Activated naive CD8-positive, alpha-beta T cell treated with anti-CD3 and anti-CD28 coated beads, Interleukin-2, amount 10 ng/mL, durations not matched to agents 7 days and 5 days (primary cell): ENCODE measurements at regions not wholly inside any gene's neighbourhood (a gene's known extent, or its start where the extent isn't known, plus 50 kb on each side); places are given as distances from the start of the nearest gene placed in this dataset.
"Not testable (repeated sequence)": the region's sequence is repeated elsewhere in the genome, so short reads cannot be mapped to it uniquely, and the experiment has no call there.

Experiments used
- ATAC-seq: fragments of 150-1000 bp; cut with Tn5 transposase; one replicate; pipeline ENCODE4 v1.10.0; 2021; ENCODE audit warnings: low read depth, moderate library complexity
- POLR2A ChIA-PET: fragments of 350-600 bp; sonication (Branson Sonifier 250); formaldehyde crosslinking; loops from one replicate; lab custom pipeline; 2021; ENCODE audit warnings: antibody characterized with exemption; lab: Charles Lee
- DNase-seq: peaks from one replicate; pipeline ENCODE4 v3.0.0; 2021
- H3K27ac Mint-ChIP-seq: one replicate; pipeline ENCODE4 v1.8.0; 2022; ENCODE audit warnings: mild to moderate bottlenecking, mixed read lengths
- H3K27me3 Mint-ChIP-seq: one replicate; pipeline ENCODE4 v1.8.0; 2022; ENCODE audit warnings: mild to moderate bottlenecking, moderate library complexity, mixed read lengths
- H3K36me3 Mint-ChIP-seq: one replicate; pipeline ENCODE4 v1.8.0; 2021; ENCODE audit warnings: mild to moderate bottlenecking, mixed read lengths
- H3K4me1 Mint-ChIP-seq: one replicate; pipeline ENCODE4 v1.8.0; 2021; ENCODE audit warnings: mixed read lengths
- H3K4me3 Mint-ChIP-seq: one replicate; pipeline ENCODE4 v1.8.0; 2022; ENCODE audit warnings: mild to moderate bottlenecking, moderate library complexity, mixed read lengths
- H3K9me3 Mint-ChIP-seq: one replicate; pipeline ENCODE4 v1.8.0; 2021; ENCODE audit warnings: mixed read lengths

GRCh38 chr20:57104113-57104512, 162.3 kb downstream of the BMP7 start:
- Mint-ChIP-seq H3K36me3 (no peaks in the 10 kb centered on the region), H3K4me3 (no peak overlapping the region), H3K9me3 (no peaks in the 10 kb centered on the region), H3K27me3 (peaks cover 4% of the 10 kb centered on the region), H3K4me1 (no peaks in the 10 kb centered on the region), H3K27ac (no peak overlapping the region)
- DNase-seq = no peak
- POLR2A ChIA-PET = no interaction called here
- no peak for ATAC-seq

DNA sequence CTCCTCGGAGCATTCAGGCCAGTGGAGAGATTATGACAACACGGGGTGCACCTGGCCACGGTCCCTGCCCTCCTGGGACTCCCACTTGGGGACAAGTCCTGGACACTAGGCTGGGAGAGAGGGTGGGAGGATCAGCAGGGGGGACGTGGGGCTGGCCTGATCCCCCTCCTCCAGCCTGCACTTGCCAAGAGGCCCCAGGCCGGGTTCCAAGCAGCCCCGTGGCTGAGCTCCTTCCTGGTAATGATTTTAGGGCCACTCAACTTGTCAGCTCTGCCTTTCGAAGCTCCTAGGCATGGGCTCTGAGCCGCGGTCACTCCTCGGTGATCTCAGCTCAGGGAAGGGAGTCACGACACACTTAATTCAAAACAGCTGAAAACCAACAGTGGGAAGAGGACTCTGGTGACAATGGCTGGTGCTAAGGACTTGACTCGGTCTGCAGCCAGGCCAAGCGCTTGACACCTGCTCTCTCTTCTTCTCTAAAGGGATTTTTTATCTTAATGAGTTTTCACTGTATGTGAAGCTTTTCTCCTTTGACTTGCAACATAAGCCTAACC, 161.7 kb downstream of the BMP7 start:
- no peaks in the 10 kb centered on the region for H3K36me3 Mint-ChIP-seq
- no peaks in the 10 kb centered on the region for H3K9me3 Mint-ChIP-seq
- H3K4me3 Mint-ChIP-seq = no peak overlapping the region
- ATAC-seq (no peak), DNase-seq (no peak)
- H3K27me3 Mint-ChIP-seq = peaks cover 4% of the 10 kb centered on the region
- H3K27ac Mint-ChIP-seq = no peak overlapping the region
- H3K4me1 Mint-ChIP-seq = no peaks in the 10 kb centered on the region
- POLR2A ChIA-PET = no interaction called here

DNA sequence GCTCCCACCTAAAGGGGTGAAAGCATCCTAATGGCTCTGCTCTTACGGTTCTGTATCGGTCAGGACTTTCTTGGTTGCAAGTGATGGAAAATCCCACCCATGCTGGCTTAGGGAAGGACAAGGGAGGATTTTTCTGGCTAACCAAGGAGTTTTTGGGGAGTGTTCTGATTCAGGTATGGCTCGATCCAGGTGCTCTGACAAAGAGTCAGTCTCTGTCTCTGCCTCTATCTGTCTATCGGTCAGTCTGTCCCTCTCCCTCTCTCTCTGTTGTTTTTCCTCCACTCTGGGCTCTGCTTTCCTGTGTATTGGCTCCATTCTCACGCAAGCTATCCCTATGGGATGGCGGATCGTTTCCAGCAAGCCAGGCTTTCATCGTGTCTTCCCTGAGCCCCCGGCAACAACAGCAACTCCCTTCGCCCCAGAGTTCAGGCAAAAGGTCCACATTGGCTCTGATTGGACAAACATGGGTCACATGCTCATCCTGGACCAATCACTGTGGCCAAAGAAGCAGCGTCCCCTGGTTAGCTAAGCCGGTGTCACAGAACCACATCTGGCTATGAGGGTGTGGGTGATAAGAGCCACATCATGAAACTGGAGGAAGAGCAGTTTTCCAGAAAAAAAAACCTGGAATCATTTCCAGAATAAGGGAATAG, 160.3 kb downstream of the BMP7 start:
- Mint-ChIP-seq H3K27ac (no peak overlapping the region), H3K4me1 (no peaks in the 10 kb centered on the region), H3K27me3 (peaks cover 4% of the 10 kb centered on the region), H3K36me3 (no peaks in the 10 kb centered on the region), H3K9me3 (no peaks in the 10 kb centered on the region), H3K4me3 (no peak overlapping the region)
- DNase-seq = no peak
- POLR2A ChIA-PET = no interaction called here
- no peak for ATAC-seq

GRCh38 chr20:57106692-57107091, 159.7 kb downstream of the BMP7 start:
- Mint-ChIP-seq H3K4me1 (no peaks in the 10 kb centered on the region), H3K27ac (no peak overlapping the region), H3K9me3 (no peaks in the 10 kb centered on the region), H3K27me3 (peaks cover 4% of the 10 kb centered on the region), H3K4me3 (no peak overlapping the region), H3K36me3 (no peaks in the 10 kb centered on the region)
- DNase-seq = no peak
- ATAC-seq = no peak
- POLR2A ChIA-PET = no interaction called here

- H3K4me3 Mint-ChIP-seq = no peak overlapping the region
- H3K4me1 Mint-ChIP-seq = no peaks in the 10 kb centered on the region
- ATAC-seq (no peak), DNase-seq (no peak)
- H3K27ac Mint-ChIP-seq = no peak overlapping the region
- POLR2A ChIA-PET = no interaction called here
- no peaks in the 10 kb centered on the region for H3K36me3 Mint-ChIP-seq
- peaks cover 4% of the 10 kb centered on the region for H3K27me3 Mint-ChIP-seq
- H3K9me3 Mint-ChIP-seq = no peaks in the 10 kb centered on the region
Observed at GRCh38 chr20:57107208-57107607, 159.2 kb downstream of the BMP7 start.

GRCh38 chr20:57108218-57108617, 158.2 kb downstream of the BMP7 start:
- Mint-ChIP-seq H3K4me3 (no peak overlapping the region), H3K9me3 (no peaks in the 10 kb centered on the region), H3K27ac (no peak overlapping the region), H3K4me1 (no peaks in the 10 kb centered on the region), H3K36me3 (no peaks in the 10 kb centered on the region), H3K27me3 (peaks cover 4% of the 10 kb centered on the region)
- POLR2A ChIA-PET = no interaction called here
- ATAC-seq = no peak
- no peak for DNase-seq

GRCh38 chr20:57108742-57109570, 157.5 kb downstream of the BMP7 start:
- Mint-ChIP-seq H3K27ac (no peak overlapping the region), H3K9me3 (no peaks in the 10 kb centered on the region), H3K36me3 (no peaks in the 10 kb centered on the region), H3K4me3 (no peak overlapping the region), H3K27me3 (peaks cover 4% of the 10 kb centered on the region), H3K4me1 (no peaks in the 10 kb centered on the region)
- POLR2A ChIA-PET = no interaction called here
- no peak for DNase-seq
- no peak for ATAC-seq

DNA sequence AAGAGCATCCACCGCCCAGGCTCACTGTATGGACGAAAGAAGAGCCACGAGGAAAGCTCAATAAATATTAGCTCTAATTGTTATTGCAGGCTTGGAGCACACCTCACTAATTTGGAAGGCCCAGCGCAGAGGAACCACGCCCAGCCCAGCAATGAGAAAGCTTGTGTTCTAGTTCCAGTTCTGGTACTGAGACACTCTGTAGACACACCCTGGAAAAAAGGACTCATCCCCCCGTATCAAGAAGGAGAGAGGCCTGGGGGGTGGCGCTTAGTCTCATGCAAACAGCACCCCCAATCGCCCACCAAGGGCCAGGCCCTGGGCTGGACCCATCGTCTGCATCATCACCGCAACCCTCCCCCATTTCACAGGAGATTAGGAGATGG, 156.9 kb downstream of the BMP7 start:
- H3K36me3 Mint-ChIP-seq = no peaks in the 10 kb centered on the region
- H3K4me3 Mint-ChIP-seq = no peak overlapping the region
- ATAC-seq (no peak), DNase-seq (no peak)
- peaks cover 4% of the 10 kb centered on the region for H3K27me3 Mint-ChIP-seq
- no peak overlapping the region for H3K27ac Mint-ChIP-seq
- H3K9me3 Mint-ChIP-seq = no peaks in the 10 kb centered on the region
- POLR2A ChIA-PET = no interaction called here
- no peaks in the 10 kb centered on the region for H3K4me1 Mint-ChIP-seq

DNA sequence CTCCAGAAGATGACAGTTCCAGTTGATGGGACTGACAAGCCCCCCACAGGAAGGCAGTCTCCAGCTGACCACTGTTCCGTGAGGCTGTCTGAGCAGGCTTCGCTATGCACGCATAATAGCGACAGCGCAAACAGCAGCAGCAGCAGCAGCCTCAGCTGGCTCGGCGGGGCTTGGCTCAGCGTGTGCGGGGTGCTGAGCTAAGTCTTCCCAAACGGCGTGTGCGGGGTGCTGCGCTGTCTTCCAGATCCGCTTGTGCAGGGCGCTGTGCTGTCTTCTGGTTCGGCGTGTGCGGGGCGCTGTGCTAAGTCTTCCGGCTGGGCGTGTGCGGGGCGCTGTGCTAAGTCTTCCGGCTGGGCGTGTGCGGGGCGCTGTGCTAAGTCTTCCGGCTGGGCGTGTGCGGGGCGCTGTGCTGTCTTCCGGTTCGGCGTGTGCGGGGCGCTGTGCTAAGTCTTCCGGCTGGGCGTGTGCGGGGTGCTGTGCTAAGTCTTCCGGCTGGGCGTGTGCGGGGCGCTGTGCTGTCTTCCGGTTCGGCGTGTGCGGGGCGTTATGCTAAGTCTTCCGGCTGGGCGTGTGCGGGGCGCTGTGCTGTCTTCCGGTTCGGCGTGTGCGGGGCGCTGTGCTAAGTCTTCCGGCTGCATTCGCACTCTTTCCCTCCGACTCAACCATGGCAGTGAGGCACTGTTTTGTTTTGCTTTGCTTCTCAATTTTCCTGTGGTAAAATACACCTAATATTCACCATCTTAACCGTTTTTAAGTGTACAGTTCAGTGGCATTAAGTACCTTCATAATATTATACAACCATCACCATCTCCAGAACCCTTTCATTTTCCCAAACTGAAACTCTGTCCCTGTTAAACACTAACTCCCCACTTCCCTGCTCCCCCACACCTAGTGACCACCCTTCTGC, 156.1 kb downstream of the BMP7 start:
- H3K36me3 Mint-ChIP-seq, H3K9me3 Mint-ChIP-seq, DNase-seq, H3K27me3 Mint-ChIP-seq, H3K4me1 Mint-ChIP-seq, H3K4me3 Mint-ChIP-seq, H3K27ac Mint-ChIP-seq, ATAC-seq, POLR2A ChIA-PET: not testable (repeated sequence)

DNA sequence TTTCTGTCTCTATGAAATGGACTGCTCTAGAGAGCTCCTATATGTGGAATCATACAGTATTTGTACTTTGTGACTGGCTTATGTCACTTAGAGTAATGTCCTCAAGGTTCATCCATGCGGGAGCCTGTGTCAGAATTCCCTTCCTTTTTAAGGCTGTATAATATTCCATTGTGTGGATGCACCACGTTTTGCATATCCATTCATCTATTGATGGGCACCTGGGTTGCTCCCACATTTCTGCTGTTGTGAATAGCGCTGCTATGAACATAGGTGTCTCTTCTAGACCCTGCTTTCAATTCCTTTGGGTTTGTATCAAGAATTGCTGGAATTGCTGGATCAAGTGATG, 155.4 kb downstream of the BMP7 start:
- Mint-ChIP-seq H3K4me3 (no peak overlapping the region), H3K36me3 (no peaks in the 10 kb centered on the region), H3K27me3 (peaks cover 4% of the 10 kb centered on the region), H3K4me1 (no peaks in the 10 kb centered on the region), H3K27ac (no peak overlapping the region), H3K9me3 (no peaks in the 10 kb centered on the region)
- ATAC-seq (no peak), DNase-seq (no peak)
- POLR2A ChIA-PET = no interaction called here

GRCh38 chr20:57112448-57112847, 154.0 kb downstream of the BMP7 start:
- POLR2A ChIA-PET = no interaction called here
- no peaks in the 10 kb centered on the region for H3K36me3 Mint-ChIP-seq
- H3K4me1 Mint-ChIP-seq = no peaks in the 10 kb centered on the region
- peaks cover 4% of the 10 kb centered on the region for H3K27me3 Mint-ChIP-seq
- no peak overlapping the region for H3K4me3 Mint-ChIP-seq
- H3K9me3 Mint-ChIP-seq = no peaks in the 10 kb centered on the region
- no peak for ATAC-seq
- H3K27ac Mint-ChIP-seq = no peak overlapping the region
- no peak for DNase-seq

DNA sequence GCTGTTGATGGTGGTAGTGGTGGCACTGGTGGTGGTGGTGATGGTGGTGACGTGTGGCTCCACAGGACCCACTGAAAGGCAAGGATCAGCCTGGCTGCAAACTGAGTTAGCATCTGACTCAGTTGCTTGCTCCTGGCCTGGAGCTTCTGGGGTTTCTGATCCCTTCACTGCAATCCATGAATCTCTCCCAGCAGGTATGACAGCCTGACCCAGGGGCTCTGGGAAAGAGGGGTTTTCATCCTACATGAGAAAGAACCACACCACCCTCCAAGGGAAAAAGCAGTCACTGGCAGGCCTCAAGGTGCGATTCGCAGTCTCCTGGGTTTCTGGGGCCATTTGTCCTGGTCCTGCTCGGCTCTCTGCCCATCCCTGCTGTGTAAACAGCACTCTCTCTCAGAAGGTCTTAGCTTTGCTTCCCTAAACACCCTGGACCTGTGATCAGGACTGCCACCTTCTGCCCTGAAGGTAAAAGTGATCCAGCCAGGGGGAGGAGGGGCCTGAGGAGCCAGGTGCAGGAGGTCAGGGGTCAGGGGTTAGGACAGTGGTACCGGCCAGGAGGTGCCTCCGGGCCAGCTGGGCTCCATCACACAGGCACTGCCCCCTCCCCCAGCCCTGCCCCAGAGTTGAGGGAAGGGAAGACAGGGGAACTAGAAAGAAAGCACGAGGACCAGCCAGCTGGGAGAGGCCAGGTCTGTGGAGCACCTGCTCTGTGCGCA, 152.0 kb downstream of the BMP7 start:
- H3K4me3 Mint-ChIP-seq = no peak overlapping the region
- no peaks in the 10 kb centered on the region for H3K9me3 Mint-ChIP-seq
- POLR2A ChIA-PET = no interaction called here
- no peak overlapping the region for H3K27ac Mint-ChIP-seq
- DNase-seq = no peak
- no peaks in the 10 kb centered on the region for H3K27me3 Mint-ChIP-seq
- ATAC-seq = no peak
- no peaks in the 10 kb centered on the region for H3K36me3 Mint-ChIP-seq
- H3K4me1 Mint-ChIP-seq = no peaks in the 10 kb centered on the region

DNA sequence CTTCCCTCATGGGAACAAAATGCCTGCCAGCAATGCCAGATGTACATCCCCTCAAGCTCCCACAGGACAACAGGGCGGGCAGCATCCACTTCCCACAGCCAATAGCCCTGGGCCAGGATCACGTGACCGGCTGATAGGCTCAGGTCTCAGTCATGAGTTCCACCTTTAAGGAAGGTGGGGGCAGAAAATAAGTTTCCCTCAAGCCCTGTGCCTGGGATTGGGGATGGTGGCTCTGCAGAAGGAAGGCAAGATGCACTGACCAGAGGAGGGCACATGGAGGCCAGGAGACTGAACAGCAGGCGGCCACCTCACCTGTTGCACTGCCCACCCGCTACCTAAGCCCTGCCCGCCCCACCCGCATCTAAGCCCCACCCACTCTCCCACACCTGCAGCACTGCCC, 149.1 kb downstream of the BMP7 start:
- Mint-ChIP-seq H3K9me3 (no peaks in the 10 kb centered on the region), H3K4me1 (no peaks in the 10 kb centered on the region), H3K27me3 (peaks cover 2% of the 10 kb centered on the region), H3K4me3 (no peak overlapping the region), H3K36me3 (no peaks in the 10 kb centered on the region), H3K27ac (no peak overlapping the region)
- POLR2A ChIA-PET = no interaction called here
- no peak for DNase-seq
- ATAC-seq = no peak
